Mesendoderm (in vitro differentiated cells): ENCODE measurements at regions not wholly inside any gene's neighbourhood (a gene's known extent, or its start where the extent isn't known, plus 50 kb on each side); places are given as distances from the start of the nearest gene placed in this dataset.

ENCODE experiments used
- DNase-seq: peaks from one replicate; pipeline ENCODE4 v3.0.0; 2013
- H2AK5ac ChIP-seq: 2 replicates; pipeline ENCODE4 v1.6.1; 2013; ENCODE audit warnings: low read length, inconsistent platforms
- H2BK120ac ChIP-seq: 2 replicates; pipeline ENCODE4 v1.6.1; 2013; ENCODE audit warnings: low read depth, mild to moderate bottlenecking, low read length, moderate library complexity, mixed read lengths
- H2BK15ac ChIP-seq: replicated peaks from 2 replicates; pipeline ENCODE4 v1.6.1; 2013; ENCODE audit warnings: low read depth, mild to moderate bottlenecking, moderate library complexity
- H2BK5ac ChIP-seq: 2 replicates; pipeline ENCODE4 v1.6.1; 2013; ENCODE audit warnings: low read length, inconsistent platforms
- H3K18ac ChIP-seq: 2 replicates; pipeline ENCODE4 v1.6.1; 2013; ENCODE audit warnings: mild to moderate bottlenecking, low read length, mixed read lengths
- H3K23ac ChIP-seq: one replicate; pipeline ENCODE4 v1.6.1; 2013; ENCODE audit warnings: low read length
- H3K27ac ChIP-seq: 2 replicates; pipeline ENCODE4 v1.5.1; 2013; ENCODE audit warnings: low read depth, mild to moderate bottlenecking, inconsistent platforms, low read length, moderate library complexity
- H3K27me3 ChIP-seq: 2 replicates; pipeline ENCODE4 v1.6.1; 2013; ENCODE audit warnings: low read length, control low read depth, mild to moderate bottlenecking, inconsistent platforms; ENCODE audit not compliant: insufficient read depth, poor library complexity
- H3K36me3 ChIP-seq: 2 replicates; pipeline ENCODE4 v1.6.1; 2013; ENCODE audit warnings: low read length, inconsistent platforms; ENCODE audit not compliant: control insufficient read depth, insufficient read depth
- H3K4ac ChIP-seq: one replicate; pipeline ENCODE4 v1.6.1; 2013; ENCODE audit warnings: low read depth, mild to moderate bottlenecking, low read length, moderate library complexity
- H3K4me1 ChIP-seq: 2 replicates; pipeline ENCODE4 v1.6.1; 2013; ENCODE audit warnings: low read depth, low read length, inconsistent platforms; ENCODE audit not compliant: control insufficient read depth
- H3K4me2 ChIP-seq: 2 replicates; pipeline ENCODE4 v1.6.1; 2013; ENCODE audit warnings: low read length
- H3K4me3 ChIP-seq: 2 replicates; pipeline ENCODE4 v1.5.1; 2013; ENCODE audit warnings: mild to moderate bottlenecking, low read length
- H3K56ac ChIP-seq: one replicate; pipeline ENCODE4 v1.6.1; 2013; ENCODE audit warnings: low read length
- H3K79me1 ChIP-seq: 2 replicates; pipeline ENCODE4 v1.6.1; 2013; ENCODE audit warnings: low read length, inconsistent platforms
- H3K79me2 ChIP-seq: 2 replicates; pipeline ENCODE4 v1.6.1; 2013; ENCODE audit warnings: mild to moderate bottlenecking, low read length; ENCODE audit not compliant: control insufficient read depth, insufficient read depth
- H3K9ac ChIP-seq: 2 replicates; pipeline ENCODE4 v1.6.1; 2013; ENCODE audit warnings: low read length, inconsistent platforms
- H4K5ac ChIP-seq: one replicate; pipeline ENCODE4 v1.6.1; 2013; ENCODE audit warnings: low read length
- H4K8ac ChIP-seq: one replicate; pipeline ENCODE4 v1.6.1; 2013; ENCODE audit warnings: low read depth, mild to moderate bottlenecking, control low read depth, low read length, moderate library complexity
- WGBS: extraction: QIAGEN DNeasy Blood & Tissue Kit; methylation state at CpG from one replicate; pipeline ENCODE4 v1.1.7; 2013; ENCODE audit warnings: low lambda C conversion rate, missing lambda C conversion rate; ENCODE audit not compliant: insufficient coverage; ENCODE audit errors: extremely low coverage; 5-methylcytosine and 5-hydroxymethylcytosine counted together

DNA sequence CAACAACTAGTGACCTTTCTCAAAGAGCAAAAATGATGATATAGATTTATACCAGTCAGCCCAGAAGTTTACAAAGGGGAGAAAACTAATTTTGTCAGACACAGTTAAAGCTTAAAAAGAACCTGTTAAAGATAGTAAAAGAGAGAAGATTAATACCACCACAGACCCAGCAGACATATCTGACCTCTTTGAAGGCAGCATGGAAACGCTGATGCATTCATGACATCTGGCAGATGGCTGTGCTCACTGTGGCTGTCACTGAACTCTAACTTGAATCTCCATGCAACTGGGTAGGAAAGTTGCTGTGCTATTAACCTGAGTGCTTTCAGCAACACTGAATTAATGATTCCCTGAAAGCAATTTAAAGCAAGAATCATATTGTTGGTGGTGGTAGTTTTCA, 159.8 kb upstream of the PRDM1 start:
- Histone ChIP-seq H3K18ac (no peak overlapping the region), H3K27me3 (no peaks in the 10 kb centered on the region), H3K79me1 (no peaks in the 10 kb centered on the region), H4K8ac (no peak overlapping the region), H3K4me1 (no peaks in the 10 kb centered on the region), H4K5ac (no peak overlapping the region), H3K79me2 (no peaks in the 10 kb centered on the region), H2BK15ac (no peak overlapping the region), H2BK5ac (no peak overlapping the region), H3K4me2 (no peak overlapping the region), H3K23ac (no peak overlapping the region), H3K9ac (no peak overlapping the region), H2AK5ac (no peak overlapping the region), H3K27ac (no peak overlapping the region), H3K36me3 (no peaks in the 10 kb centered on the region), H3K56ac (no peak overlapping the region), H3K4me3 (no peak overlapping the region), H3K4ac (no peak overlapping the region), H2BK120ac (no peak overlapping the region)
- WGBS: no CpG with 5 or more reads among the region's 1 CpG
- no peak for DNase-seq

DNA sequence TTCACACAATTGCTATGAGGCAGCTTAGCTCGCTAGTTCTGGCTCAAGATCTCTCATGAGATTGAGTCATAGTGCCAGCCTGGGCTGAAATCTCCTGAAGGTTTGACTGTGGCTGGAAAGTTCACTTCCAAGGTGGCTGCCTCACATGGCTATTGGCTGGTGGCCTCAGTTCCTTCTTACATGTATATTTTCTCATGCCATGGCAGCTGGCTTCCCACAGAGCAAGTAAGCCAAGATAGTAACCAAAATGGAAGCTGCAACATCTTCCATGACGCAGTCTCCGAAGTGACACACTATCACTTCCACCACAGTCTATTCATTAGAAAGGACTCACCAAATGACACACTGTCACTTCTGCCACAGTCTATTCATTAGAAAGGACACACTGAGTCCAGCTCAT, 160.4 kb upstream of the PRDM1 start:
- Histone ChIP-seq H3K79me2 (no peaks in the 10 kb centered on the region), H4K5ac (no peak overlapping the region), H2AK5ac (no peak overlapping the region), H3K18ac (no peak overlapping the region), H4K8ac (no peak overlapping the region), H2BK15ac (no peak overlapping the region), H3K79me1 (no peaks in the 10 kb centered on the region), H3K4me1 (no peaks in the 10 kb centered on the region), H3K4me3 (no peak overlapping the region), H3K9ac (no peak overlapping the region), H3K36me3 (no peaks in the 10 kb centered on the region), H3K27ac (no peak overlapping the region), H2BK5ac (no peak overlapping the region), H3K4ac (no peak overlapping the region), H2BK120ac (no peak overlapping the region), H3K4me2 (no peak overlapping the region), H3K27me3 (no peaks in the 10 kb centered on the region), H3K23ac (no peak overlapping the region), H3K56ac (no peak overlapping the region)
- no CpG with 5 or more reads among the region's 3 CpGs for WGBS
- DNase-seq: no peak

DNA sequence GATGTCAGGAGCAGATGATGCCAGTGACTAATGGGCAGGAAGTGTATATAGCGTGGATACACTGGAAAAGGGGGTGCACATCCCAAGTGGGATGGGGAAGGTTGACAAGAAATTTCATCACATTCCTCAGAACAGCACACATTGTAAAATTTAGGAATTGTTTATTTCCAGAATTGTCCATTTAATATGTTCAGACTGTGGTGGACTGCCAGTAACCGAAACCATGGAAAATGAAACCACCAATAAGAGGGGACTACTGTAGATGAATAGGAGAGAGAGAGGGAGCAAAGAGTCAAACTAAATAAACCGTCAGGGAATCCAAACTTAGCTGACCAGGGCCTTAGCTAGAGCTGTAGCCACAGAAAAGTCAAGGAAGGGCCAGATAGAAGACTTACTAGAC, 164.4 kb upstream of the PRDM1 start:
- no peaks in the 10 kb centered on the region for H3K79me2 ChIP-seq
- no peak overlapping the region for H4K8ac ChIP-seq
- no peak overlapping the region for H3K27ac ChIP-seq
- H3K4ac ChIP-seq: no peak overlapping the region
- no peak overlapping the region for H2BK5ac ChIP-seq
- no peaks in the 10 kb centered on the region for H3K36me3 ChIP-seq
- no peak overlapping the region for H2BK15ac ChIP-seq
- H3K4me3 ChIP-seq: no peak overlapping the region
- no peak overlapping the region for H3K18ac ChIP-seq
- H3K27me3 ChIP-seq: no peaks in the 10 kb centered on the region
- H3K9ac ChIP-seq: no peak overlapping the region
- no peaks in the 10 kb centered on the region for H3K4me1 ChIP-seq
- H3K79me1 ChIP-seq: no peaks in the 10 kb centered on the region
- no peak overlapping the region for H2AK5ac ChIP-seq
- H3K23ac ChIP-seq: no peak overlapping the region
- no peak overlapping the region for H3K56ac ChIP-seq
- no peak overlapping the region for H4K5ac ChIP-seq
- DNase-seq: no peak
- no CpG with 5 or more reads among the region's 3 CpGs for WGBS
- H3K4me2 ChIP-seq: no peak overlapping the region
- H2BK120ac ChIP-seq: no peak overlapping the region

DNA sequence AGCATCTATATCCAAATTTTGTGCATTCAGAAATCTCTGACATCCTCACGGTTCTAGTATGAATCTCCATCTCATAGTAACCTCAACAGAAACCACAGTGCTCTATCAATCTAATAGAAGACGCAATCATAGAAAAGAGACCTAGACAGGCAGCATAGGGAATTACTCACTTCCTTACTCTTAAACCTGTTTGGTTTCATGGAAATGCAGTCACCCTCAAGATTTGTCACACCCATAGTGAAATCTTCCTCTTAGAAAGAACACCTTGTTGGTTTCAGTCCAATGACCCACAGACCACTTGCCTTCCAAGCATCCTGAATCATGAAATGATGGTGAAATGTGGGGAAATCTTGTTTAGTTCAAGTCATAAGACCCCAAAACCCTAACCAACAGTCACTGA, 166.1 kb upstream of the PRDM1 start:
- Histone ChIP-seq H2BK120ac (no peak overlapping the region), H3K4me3 (no peak overlapping the region), H3K56ac (no peak overlapping the region), H4K8ac (no peak overlapping the region), H3K4me1 (no peaks in the 10 kb centered on the region), H2AK5ac (no peak overlapping the region), H3K4me2 (no peak overlapping the region), H3K27ac (no peak overlapping the region), H4K5ac (no peak overlapping the region), H3K79me2 (no peaks in the 10 kb centered on the region), H3K18ac (no peak overlapping the region), H3K36me3 (no peaks in the 10 kb centered on the region), H3K4ac (no peak overlapping the region), H3K79me1 (no peaks in the 10 kb centered on the region), H3K9ac (no peak overlapping the region), H2BK15ac (no peak overlapping the region), H3K23ac (no peak overlapping the region), H2BK5ac (no peak overlapping the region), H3K27me3 (no peaks in the 10 kb centered on the region)
- no CpG with 5 or more reads among the region's 2 CpGs for WGBS
- DNase-seq: no peak

DNA sequence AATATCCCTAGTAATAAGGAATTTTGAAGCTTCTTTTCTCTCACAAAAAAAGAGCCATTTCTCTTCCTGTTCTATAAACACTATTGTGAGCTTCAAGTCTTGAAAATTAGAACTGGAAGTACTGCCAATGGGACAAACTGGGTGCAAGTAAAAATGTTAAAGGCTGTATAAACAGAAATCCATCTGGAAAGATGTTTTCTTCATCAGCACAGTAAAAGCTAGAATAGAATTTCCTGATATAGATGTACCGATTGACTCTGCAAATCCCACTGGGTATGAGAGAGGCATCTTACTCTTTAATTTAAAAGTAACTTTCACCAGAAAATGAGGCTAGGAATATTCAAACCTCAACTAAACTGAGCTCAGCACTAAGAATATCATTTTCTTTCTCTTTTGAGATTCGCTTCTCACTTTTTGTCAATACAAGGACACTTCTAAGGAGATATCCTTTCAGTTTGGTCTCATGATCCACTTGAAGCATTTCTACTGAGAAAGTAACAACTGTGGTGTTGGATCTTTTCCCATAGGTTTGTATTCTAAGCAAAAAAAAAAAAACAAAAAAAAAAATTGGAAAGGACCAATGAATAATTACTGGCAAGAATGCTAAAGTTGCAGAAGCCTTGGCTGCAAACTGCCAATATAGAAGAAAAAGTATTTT, 169.0 kb upstream of the PRDM1 start:
- H3K36me3 ChIP-seq: no peaks in the 10 kb centered on the region
- no peak overlapping the region for H3K9ac ChIP-seq
- no peak overlapping the region for H3K23ac ChIP-seq
- no peak overlapping the region for H4K8ac ChIP-seq
- no peak overlapping the region for H3K4me3 ChIP-seq
- H3K79me2 ChIP-seq: no peaks in the 10 kb centered on the region
- no peaks in the 10 kb centered on the region for H3K27me3 ChIP-seq
- H3K4ac ChIP-seq: no peak overlapping the region
- H4K5ac ChIP-seq: no peak overlapping the region
- no peak overlapping the region for H3K4me2 ChIP-seq
- no peak overlapping the region for H2BK120ac ChIP-seq
- no peaks in the 10 kb centered on the region for H3K4me1 ChIP-seq
- H2BK5ac ChIP-seq: no peak overlapping the region
- WGBS: no CpG with 5 or more reads among the region's 2 CpGs
- DNase-seq: no peak
- H3K27ac ChIP-seq: no peak overlapping the region
- H3K56ac ChIP-seq: no peak overlapping the region
- H3K18ac ChIP-seq: no peak overlapping the region
- H2BK15ac ChIP-seq: no peak overlapping the region
- H2AK5ac ChIP-seq: no peak overlapping the region
- no peaks in the 10 kb centered on the region for H3K79me1 ChIP-seq

DNA sequence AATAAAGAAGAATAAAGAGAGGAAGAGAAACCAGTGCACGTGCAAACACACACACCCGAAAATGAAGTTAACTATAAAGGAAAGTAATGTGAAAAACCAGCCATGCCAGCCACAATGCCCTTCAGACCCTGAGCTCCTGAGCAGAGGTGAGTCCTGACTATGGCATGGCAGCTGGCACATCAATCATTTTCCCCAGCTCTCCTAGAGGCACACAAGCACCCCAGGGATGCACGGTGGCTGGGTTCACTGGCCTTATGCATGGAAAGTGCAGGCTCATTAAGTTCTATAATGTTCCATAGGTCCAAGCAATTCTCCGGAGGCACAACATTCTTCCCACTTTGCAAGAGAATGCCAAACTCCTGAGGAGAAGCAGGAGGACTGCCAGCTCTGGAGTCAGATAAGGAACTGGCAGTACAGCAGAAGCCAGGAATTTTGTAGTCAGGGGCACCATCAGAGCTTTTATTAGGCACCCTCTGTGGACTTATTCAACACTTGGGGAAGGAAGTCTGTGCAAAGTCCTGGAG, 175.0 kb upstream of the PRDM1 start:
- Histone ChIP-seq H3K4ac (no peak overlapping the region), H3K27ac (no peak overlapping the region), H2BK15ac (no peak overlapping the region), H3K27me3 (no peaks in the 10 kb centered on the region), H2AK5ac (no peak overlapping the region), H3K18ac (no peak overlapping the region), H3K9ac (no peak overlapping the region), H4K5ac (no peak overlapping the region), H4K8ac (no peak overlapping the region), H3K4me2 (no peak overlapping the region), H3K23ac (no peak overlapping the region), H3K36me3 (no peaks in the 10 kb centered on the region), H3K79me2 (no peaks in the 10 kb centered on the region), H3K4me1 (no peaks in the 10 kb centered on the region), H2BK120ac (no peak overlapping the region), H3K79me1 (no peaks in the 10 kb centered on the region), H3K4me3 (no peak overlapping the region), H3K56ac (no peak overlapping the region), H2BK5ac (no peak overlapping the region)
- DNase-seq: no peak
- WGBS: no CpG with 5 or more reads among the region's 4 CpGs
